T-helper 2 cell treated with Interferon-gamma antibody and Interleukin-4, amounts not matched to agents 5 μg/mL and 100 μg/mL, for 36 hours (primary cell): ENCODE measurements at regions not wholly inside any gene's neighbourhood (a gene's known extent, or its start where the extent isn't known, plus 50 kb on each side); places are given as distances from the start of the nearest gene placed in this dataset.

Experiments
- DNase-seq: peaks from one replicate; pipeline ENCODE4 v3.0.0; 2021; ENCODE audit warnings: low spot score
- H3K27ac Mint-ChIP-seq: one replicate; pipeline ENCODE4 v1.8.0; 2021; ENCODE audit warnings: mild to moderate bottlenecking, mixed read lengths
- H3K27me3 Mint-ChIP-seq: one replicate; pipeline ENCODE4 v1.8.0; 2021; ENCODE audit warnings: low read depth, mixed read lengths
- H3K36me3 Mint-ChIP-seq: one replicate; pipeline ENCODE4 v1.8.0; 2021; ENCODE audit warnings: low read depth, mixed read lengths
- H3K4me1 Mint-ChIP-seq: one replicate; pipeline ENCODE4 v1.8.0; 2021; ENCODE audit warnings: low read depth, mixed read lengths
- H3K4me3 Mint-ChIP-seq: one replicate; pipeline ENCODE4 v1.8.0; 2022; ENCODE audit warnings: mild to moderate bottlenecking, moderate library complexity, mixed read lengths
- H3K9me3 Mint-ChIP-seq: one replicate; pipeline ENCODE4 v1.8.0; 2021; ENCODE audit warnings: mixed read lengths

DNA sequence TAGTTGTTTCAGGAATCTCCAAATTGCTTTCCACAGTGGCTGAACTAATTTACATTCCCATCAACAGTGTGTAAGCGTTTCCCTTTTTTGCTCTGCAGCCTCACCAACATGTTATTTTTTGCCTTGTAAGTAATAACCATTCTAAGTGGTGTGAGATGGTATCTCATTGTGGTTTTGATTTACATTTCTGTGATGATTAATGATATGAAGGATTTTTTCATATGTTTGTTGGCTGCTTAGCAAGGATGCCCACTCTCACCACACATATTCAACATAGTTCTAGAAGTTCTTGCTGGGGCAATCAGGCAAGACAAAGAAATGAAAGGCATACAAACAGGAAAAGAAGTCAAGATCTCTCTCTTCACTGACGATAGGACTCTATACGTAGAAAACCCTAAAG is 472.4 kb downstream of the ZNF674 start:
- Mint-ChIP-seq H3K4me3 (no peak overlapping the region), H3K36me3 (no peaks in the 10 kb centered on the region), H3K27me3 (no peaks in the 10 kb centered on the region), H3K4me1 (no peaks in the 10 kb centered on the region), H3K27ac (no peak overlapping the region), H3K9me3 (peaks cover 5% of the 10 kb centered on the region)
- DNase-seq: no peak

DNA sequence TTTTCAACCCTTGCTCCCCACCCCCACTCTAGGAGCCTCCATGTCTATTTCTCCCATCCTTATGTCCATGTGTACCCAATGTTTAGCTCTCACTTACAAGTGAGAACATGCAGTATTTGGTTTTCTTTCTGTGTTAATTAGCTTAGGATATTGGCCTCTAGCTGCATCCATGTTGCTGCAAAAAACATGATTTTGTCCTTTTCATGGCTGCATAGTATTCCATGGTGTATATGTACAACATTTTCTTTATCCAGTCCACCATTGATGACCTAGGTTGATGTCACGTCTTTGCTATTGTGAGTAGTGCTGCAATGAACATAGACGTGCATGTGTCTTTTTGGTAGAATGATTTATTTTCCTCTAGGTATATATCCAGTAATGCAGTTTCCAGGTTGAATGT is 472.8 kb downstream of the ZNF674 start:
- Mint-ChIP-seq H3K27ac (no peak overlapping the region), H3K4me1 (no peaks in the 10 kb centered on the region), H3K36me3 (no peaks in the 10 kb centered on the region), H3K4me3 (no peak overlapping the region), H3K9me3 (peaks cover 5% of the 10 kb centered on the region), H3K27me3 (no peaks in the 10 kb centered on the region)
- no peak for DNase-seq

DNA sequence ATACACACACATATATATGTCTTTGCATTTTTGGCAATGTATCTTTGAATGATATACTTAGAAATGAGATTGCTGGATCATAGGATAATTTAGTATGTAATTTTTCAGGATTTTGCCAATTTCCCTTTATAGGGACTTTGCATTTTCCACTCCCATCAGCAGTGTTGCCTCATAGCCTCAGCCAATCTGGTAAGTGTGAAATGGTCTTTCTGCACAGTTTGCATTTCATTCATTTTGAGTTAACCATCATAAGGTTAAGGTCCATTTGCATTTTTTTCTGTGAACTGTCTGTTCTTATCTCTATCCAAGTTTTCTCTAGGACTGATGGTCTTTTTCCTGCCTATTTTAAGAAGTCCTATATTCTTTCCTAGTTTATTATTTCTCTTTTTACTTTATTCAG is 474.8 kb downstream of the ZNF674 start:
- no peaks in the 10 kb centered on the region for H3K36me3 Mint-ChIP-seq
- no peak overlapping the region for H3K27ac Mint-ChIP-seq
- peaks cover 5% of the 10 kb centered on the region for H3K9me3 Mint-ChIP-seq
- no peaks in the 10 kb centered on the region for H3K27me3 Mint-ChIP-seq
- no peaks in the 10 kb centered on the region for H3K4me1 Mint-ChIP-seq
- H3K4me3 Mint-ChIP-seq: no peak overlapping the region
- DNase-seq: no peak

DNA sequence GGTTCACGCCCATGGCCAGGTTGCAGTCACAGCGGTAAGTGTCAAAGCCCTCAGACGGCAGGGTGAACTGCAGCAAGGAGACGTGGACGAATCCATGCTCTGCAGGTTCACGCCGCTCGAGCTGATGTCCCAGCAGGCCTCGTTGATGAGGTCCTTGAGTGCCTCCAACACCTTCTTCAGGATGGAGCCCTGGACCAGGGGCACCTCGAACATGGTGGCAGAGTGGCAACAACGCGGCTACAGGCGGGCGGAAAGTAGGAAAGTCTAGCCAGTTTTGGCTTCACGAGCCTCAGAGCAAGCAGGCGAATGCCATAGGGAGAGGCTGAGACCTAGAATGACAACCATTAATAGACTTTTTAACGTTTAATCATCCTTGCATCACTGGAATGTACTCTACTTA is 485.9 kb downstream of the ZNF674 start:
- H3K36me3 Mint-ChIP-seq: no peaks in the 10 kb centered on the region
- no peak overlapping the region for H3K27ac Mint-ChIP-seq
- no peaks in the 10 kb centered on the region for H3K9me3 Mint-ChIP-seq
- no peaks in the 10 kb centered on the region for H3K27me3 Mint-ChIP-seq
- no peak for DNase-seq
- no peak overlapping the region for H3K4me3 Mint-ChIP-seq
- H3K4me1 Mint-ChIP-seq: no peaks in the 10 kb centered on the region

DNA sequence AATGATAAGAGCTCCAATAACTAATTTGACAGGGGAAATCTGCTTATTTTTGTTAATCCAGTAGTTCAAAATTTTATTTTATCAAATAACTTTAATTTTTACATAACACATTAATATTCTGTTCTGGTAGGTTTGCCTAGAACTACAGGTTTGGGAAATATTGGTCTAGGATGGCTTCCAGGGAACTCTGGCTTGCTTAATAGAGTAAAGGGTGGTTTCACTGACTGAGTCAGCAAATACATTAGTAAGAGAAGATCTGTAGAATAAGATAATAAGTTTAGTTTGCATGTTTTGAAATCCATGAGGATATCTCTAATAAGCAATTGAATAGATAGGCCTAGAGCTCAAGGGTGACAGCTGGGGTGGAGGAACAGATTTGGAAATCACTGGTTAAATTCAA is 500.7 kb downstream of the ZNF674 start:
- Mint-ChIP-seq H3K27me3 (no peaks in the 10 kb centered on the region), H3K9me3 (peaks cover 9% of the 10 kb centered on the region), H3K27ac (no peak overlapping the region), H3K4me3 (no peak overlapping the region), H3K36me3 (peaks cover 3% of the 10 kb centered on the region), H3K4me1 (no peaks in the 10 kb centered on the region)
- no peak for DNase-seq

DNA sequence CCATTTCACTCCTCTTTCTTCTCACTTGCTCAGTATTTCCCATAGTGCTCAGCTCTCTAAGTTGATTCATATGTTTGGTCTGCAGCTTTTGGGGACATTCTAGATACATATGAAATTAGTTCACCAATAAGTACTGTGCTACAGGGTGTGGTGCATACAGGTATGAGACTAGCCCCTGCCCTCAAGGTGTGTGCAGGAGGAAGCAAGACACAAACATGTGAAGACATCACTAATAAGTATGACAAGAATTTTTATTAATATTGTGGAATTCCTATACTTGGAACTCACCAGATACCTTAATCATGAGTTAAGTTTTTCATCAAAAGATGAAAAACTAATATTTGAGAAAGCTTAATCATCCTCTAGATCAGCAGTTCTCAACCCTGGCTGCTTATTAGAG is 505.2 kb downstream of the ZNF674 start:
- Mint-ChIP-seq H3K27me3 (peaks cover 2% of the 10 kb centered on the region), H3K27ac (no peak overlapping the region), H3K4me3 (no peak overlapping the region), H3K9me3 (peaks cover 9% of the 10 kb centered on the region), H3K36me3 (peaks cover 3% of the 10 kb centered on the region), H3K4me1 (no peaks in the 10 kb centered on the region)
- DNase-seq: no peak

DNA sequence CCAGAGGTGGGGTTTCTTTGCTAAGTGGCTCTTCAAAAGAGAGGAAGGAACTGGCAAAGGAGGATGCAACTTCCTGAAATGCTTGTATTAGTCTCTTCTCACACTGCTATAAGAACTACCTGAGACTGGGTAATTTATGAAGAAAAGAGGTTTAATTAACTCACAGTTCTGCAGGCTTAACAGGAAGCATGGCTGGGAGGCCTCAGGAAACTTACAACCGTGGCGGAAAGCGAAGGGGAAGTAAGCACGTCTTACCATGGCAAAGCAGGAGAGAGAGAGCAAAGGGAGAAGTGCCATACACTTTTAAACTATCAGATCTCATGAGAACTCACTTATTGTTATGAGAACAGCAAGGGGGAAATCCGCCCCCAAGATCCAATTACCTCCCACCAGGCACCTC is 505.7 kb downstream of the ZNF674 start:
- Mint-ChIP-seq H3K36me3 (peaks cover 3% of the 10 kb centered on the region), H3K4me1 (no peaks in the 10 kb centered on the region), H3K9me3 (peaks cover 9% of the 10 kb centered on the region), H3K4me3 (no peak overlapping the region), H3K27me3 (peaks cover 2% of the 10 kb centered on the region), H3K27ac (no peak overlapping the region)
- DNase-seq: no peak

DNA sequence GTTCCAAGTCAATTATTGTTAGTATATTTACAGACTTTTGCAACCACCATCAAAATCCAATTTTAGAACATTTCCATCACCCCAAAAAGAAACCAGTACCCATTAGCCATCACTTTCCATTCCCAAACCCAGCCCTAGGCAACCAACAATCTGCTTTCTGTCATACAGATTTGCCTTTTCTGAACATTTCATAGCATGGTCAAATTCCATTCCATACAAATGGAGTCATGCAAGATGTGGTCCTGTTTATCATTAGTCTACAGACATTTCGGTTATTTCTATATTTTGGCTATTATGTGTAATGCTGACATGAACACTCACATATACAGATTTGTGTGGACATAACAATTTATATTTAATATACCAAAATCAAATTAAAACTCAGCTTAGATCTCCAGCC is 508.7 kb downstream of the ZNF674 start:
- H3K9me3 Mint-ChIP-seq: peaks cover 6% of the 10 kb centered on the region
- H3K27ac Mint-ChIP-seq: no peak overlapping the region
- no peak overlapping the region for H3K4me3 Mint-ChIP-seq
- peaks cover 5% of the 10 kb centered on the region for H3K27me3 Mint-ChIP-seq
- DNase-seq: no peak
- no peaks in the 10 kb centered on the region for H3K4me1 Mint-ChIP-seq
- peaks cover 1% of the 10 kb centered on the region for H3K36me3 Mint-ChIP-seq

DNA sequence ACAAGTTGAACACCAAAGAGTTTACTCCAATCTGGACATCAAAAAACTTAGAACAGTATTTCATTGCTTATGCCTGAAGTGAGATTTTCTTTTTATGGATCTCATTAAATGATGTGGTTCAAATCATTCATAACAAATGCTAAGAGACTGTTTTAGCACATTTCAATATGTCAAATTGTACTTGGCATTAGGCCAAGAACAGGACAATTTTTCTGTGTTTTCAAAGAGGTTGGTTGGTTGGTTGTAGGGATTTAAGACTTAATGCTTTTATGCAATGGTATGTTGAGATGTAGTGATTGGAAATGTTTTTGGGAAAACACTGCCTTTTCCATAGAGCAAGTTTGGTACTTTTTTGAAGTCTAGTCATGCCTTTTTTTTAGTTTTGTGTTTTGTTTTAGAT is 510.4 kb downstream of the ZNF674 start:
- Mint-ChIP-seq H3K27me3 (peaks cover 5% of the 10 kb centered on the region), H3K36me3 (no peaks in the 10 kb centered on the region), H3K9me3 (no peaks in the 10 kb centered on the region), H3K4me3 (no peak overlapping the region), H3K4me1 (no peaks in the 10 kb centered on the region), H3K27ac (no peak overlapping the region)
- DNase-seq: no peak

DNA sequence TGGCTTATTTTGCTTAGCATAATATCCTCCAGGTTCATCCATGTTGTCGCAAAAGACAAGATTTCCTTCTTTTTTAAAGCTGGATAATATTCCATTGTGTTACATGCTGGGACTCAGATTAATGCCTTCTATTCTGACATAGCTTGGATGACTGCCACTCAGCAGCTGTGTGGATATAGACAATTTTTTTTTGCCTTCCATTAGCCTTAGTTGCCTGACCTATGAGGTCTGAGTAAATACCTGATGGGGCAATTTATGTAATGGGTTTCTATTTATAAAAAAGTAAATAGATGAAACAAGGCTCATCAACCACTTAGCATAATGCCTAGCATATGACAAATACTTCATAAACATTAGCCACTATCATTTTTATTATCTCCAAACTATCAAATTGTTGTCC is 515.4 kb downstream of the ZNF674 start:
- H3K9me3 Mint-ChIP-seq: peaks cover 2% of the 10 kb centered on the region
- no peak for DNase-seq
- peaks cover 3% of the 10 kb centered on the region for H3K27me3 Mint-ChIP-seq
- H3K27ac Mint-ChIP-seq: no peak overlapping the region
- no peaks in the 10 kb centered on the region for H3K4me1 Mint-ChIP-seq
- H3K4me3 Mint-ChIP-seq: no peak overlapping the region
- no peaks in the 10 kb centered on the region for H3K36me3 Mint-ChIP-seq

DNA sequence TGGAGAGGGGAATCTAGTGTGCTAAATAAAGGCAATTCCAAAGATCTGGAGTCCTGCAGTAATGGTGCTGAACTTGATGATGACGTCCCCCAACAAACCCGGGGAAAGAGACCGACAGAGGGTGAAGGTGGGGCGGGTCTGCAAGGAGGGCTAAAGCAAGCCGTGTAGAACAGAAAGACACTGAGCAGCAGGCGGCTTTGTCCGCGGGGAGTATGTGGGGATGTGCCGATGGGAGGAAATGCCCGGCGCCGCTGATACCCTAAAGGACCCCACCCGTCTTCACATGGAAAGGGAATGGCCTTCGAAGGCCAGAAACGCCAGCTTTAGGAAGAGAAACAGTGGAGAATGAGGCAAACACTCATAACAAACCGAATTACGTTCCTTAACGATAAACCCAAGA is 528.9 kb downstream of the ZNF674 start:
- Mint-ChIP-seq H3K9me3 (no peaks in the 10 kb centered on the region), H3K4me3 (no peak overlapping the region), H3K27me3 (no peaks in the 10 kb centered on the region), H3K4me1 (no peaks in the 10 kb centered on the region), H3K36me3 (no peaks in the 10 kb centered on the region), H3K27ac (no peak overlapping the region)
- no peak for DNase-seq

DNA sequence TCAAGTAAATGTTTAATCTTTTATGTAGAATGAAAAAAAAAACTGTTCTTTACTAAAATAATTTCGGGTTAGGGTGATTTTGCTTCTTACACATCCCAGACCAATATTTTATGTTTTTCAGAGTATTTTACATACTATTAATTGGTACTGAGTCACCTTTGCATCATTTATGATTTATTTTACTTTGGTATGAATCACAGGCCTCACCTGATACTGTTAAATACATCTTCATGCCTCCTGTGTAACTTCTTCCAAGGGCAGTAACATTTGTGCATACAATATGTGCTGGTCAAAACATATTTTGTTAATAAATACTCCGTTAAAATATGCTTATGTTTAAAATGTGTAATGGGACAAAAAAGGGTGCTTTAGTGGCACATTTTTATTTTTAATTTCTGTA is 529.6 kb downstream of the ZNF674 start:
- no peaks in the 10 kb centered on the region for H3K4me1 Mint-ChIP-seq
- no peak overlapping the region for H3K4me3 Mint-ChIP-seq
- H3K9me3 Mint-ChIP-seq: no peaks in the 10 kb centered on the region
- H3K27ac Mint-ChIP-seq: no peak overlapping the region
- H3K36me3 Mint-ChIP-seq: no peaks in the 10 kb centered on the region
- no peak for DNase-seq
- no peaks in the 10 kb centered on the region for H3K27me3 Mint-ChIP-seq

DNA sequence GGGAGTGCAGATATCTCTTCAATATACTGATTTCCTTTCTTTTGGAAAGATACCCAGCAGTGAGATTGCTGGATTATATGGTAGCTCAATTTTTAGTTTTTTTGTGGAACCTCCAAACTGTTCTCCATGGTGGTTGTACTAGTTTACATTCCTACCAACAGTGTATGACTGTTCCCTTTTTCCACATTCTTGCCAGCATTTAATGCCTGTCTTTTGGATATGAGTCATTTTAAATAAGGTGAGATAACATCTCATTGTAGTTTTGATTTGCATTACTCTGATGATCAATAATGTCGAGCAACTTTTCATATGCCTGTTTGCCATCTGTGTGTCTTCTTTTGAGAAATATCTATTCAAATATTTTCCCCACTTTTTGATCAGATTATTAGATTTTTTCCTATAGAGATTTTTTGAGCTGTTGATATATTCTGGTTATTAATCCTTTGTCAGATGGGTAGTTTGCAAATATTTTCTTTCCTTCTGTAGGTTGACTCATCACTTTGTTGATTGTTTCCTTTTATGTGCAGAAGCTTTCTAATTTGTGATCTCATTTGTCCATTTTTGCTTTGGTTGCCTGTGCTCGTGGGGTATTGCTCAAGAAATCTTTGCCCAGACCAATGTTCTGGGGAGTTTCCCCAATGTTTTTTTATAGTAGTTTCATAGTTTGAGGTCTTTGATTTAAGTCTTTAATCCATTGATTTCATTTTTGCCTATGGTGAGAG is 552.7 kb downstream of the ZNF674 start:
- Mint-ChIP-seq H3K36me3 (no peaks in the 10 kb centered on the region), H3K27me3 (no peaks in the 10 kb centered on the region), H3K27ac (no peak overlapping the region), H3K4me3 (no peak overlapping the region), H3K4me1 (no peaks in the 10 kb centered on the region), H3K9me3 (peaks cover 15% of the 10 kb centered on the region)
- DNase-seq: no peak

DNA sequence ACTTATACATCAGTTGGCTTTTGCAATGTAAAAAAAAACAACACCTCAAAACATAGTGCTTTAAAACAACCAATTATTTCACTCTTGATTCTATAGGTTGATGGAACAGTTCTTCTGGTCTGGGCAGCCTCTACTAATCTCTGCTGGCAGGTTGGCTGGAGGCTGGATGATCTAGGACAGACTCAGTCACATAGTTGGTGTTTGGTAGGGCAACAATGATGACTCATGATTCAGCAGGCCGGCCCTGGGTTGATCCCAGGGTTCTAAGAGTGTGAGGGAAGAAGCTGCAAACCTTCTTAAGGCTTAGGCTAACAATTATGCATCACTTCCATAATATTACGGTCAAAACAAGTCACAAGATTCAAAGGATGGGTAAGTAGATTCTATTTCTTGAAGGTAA is 558.2 kb downstream of the ZNF674 start:
- DNase-seq: no peak
- Mint-ChIP-seq H3K9me3 (no peaks in the 10 kb centered on the region), H3K27ac (no peak overlapping the region), H3K27me3 (no peaks in the 10 kb centered on the region), H3K4me3 (no peak overlapping the region), H3K36me3 (no peaks in the 10 kb centered on the region), H3K4me1 (no peaks in the 10 kb centered on the region)

DNA sequence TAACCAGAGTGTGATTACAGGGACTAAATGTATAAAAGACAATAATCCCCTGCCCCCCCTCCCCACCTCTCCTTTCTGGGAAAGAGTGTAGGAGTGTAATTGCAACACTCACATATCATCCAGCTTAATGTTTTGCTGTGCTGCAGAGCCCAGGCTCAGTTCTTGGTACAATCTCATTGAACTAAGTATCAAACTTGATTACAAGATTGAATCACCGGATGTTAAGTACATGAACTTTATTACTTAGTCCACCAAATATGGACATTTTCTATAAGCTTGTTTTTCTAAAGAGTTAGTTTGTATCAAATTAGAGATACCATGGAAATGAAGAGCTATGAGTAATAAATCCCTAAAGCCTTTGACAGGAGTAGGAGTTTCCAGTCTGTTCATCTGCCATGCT is 559.1 kb downstream of the ZNF674 start:
- Mint-ChIP-seq H3K9me3 (no peaks in the 10 kb centered on the region), H3K27ac (no peak overlapping the region), H3K36me3 (no peaks in the 10 kb centered on the region), H3K27me3 (no peaks in the 10 kb centered on the region), H3K4me1 (no peaks in the 10 kb centered on the region), H3K4me3 (no peak overlapping the region)
- DNase-seq: no peak
